ENCODE measurements at regions not wholly inside any gene's neighbourhood (a gene's known extent, or its start where the extent isn't known, plus 50 kb on each side); places are given as distances from the start of the nearest gene placed in this dataset.

DNA sequence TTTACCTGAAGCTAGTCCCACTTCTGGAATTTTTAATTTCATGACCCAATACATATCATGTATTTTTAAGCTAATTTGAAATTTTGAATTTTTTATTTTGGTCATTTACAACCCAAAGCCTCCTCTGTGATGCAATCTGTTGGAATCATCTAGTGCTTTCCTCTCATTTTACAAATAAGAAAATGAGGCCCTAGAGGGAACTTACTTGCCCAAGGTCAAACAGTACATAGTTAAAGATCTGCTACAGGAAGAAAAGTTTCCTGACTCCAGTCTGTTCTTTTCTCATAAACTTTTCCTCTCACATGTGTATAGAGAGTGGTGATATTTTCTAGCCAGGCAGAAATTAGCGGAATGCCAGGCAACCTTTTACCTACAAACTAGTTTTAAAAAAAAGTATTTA, 59.3 kb upstream of the DPT start:
- TF ChIP-seq, protein P1, sequence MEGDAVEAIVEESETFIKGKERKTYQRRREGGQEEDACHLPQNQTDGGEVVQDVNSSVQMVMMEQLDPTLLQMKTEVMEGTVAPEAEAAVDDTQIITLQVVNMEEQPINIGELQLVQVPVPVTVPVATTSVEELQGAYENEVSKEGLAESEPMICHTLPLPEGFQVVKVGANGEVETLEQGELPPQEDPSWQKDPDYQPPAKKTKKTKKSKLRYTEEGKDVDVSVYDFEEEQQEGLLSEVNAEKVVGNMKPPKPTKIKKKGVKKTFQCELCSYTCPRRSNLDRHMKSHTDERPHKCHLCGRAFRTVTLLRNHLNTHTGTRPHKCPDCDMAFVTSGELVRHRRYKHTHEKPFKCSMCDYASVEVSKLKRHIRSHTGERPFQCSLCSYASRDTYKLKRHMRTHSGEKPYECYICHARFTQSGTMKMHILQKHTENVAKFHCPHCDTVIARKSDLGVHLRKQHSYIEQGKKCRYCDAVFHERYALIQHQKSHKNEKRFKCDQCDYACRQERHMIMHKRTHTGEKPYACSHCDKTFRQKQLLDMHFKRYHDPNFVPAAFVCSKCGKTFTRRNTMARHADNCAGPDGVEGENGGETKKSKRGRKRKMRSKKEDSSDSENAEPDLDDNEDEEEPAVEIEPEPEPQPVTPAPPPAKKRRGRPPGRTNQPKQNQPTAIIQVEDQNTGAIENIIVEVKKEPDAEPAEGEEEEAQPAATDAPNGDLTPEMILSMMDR (IDR thresholded peaks at IDR 0.05 in 8 of 11, conservative IDR thresholded peaks at IDR 0.05 in 3 of 11): no peak
- TF ChIP-seq POLR2A (IDR thresholded peaks at IDR 0.05): no peak
